ENCODE measurements at regions not wholly inside any gene's neighbourhood (a gene's known extent, or its start where the extent isn't known, plus 50 kb on each side); places are given as distances from the start of the nearest gene placed in this dataset.
"Not testable (repeated sequence)": the region's sequence is repeated elsewhere in the genome, so short reads cannot be mapped to it uniquely, and the experiment has no call there.

DNA sequence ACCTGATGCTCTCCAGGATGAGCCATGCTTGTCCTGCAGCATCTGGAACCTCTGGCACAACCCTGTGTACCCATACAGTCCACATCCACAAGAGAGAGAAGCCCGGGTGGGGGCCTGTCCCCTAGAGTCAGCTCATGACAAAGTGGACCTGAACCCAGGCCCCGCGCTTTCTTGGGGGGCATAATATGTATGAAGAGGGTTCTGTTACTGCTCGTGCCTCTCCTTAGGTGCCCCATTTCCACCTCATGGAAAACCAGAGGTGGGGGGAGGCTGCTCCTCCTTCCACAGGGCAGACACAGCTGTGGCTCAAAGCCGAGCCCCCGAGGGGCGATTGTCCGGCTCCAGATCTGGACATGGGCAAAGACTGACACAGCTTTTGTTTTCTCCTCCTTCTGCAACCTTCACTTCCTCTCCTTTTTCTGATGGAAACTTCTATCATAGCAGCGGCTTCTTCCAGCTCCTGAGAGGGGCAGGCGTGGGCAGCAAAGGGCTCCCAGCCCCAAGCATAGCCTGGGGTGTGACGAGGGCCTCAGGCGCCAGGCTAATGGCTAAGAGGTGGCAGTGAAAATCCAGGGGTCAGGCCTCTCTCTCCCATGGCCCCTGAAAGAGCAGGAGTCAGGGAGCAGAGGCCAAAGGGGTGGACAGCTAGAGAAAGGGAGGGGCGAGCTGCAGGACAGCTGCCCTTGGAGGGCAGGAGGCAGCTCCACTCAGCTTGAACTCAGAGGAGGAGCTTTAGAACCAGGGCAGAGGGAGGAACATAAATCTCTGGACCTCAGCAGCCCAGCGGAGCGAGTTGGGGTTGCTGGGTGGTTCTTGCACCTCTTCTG is 155.5 kb downstream of the ZFP36L2 start:
- DNase-seq (ENCODE audit: low spot score) = no peak

DNA sequence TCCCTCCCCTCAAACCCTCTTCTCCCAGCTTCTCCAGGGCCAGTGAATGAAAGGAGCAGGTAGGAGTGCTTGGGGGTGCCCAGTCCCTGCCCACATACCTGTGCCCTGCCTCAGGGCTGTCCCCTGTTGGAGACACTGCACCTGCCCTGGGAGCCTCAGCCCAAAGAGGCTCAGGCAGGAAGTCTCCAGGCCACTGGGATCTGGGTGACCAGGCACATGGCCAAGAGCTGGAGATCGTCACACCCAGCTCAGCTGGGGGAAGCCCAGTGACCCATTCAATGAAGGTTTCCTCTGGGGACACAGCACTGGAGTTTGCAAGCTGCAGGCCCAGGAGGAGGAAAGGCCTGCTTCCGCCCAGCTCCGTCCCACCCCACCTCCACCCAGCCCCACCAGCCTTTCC is 156.4 kb downstream of the ZFP36L2 start:
- no peak for DNase-seq (ENCODE audit: low spot score)

DNA sequence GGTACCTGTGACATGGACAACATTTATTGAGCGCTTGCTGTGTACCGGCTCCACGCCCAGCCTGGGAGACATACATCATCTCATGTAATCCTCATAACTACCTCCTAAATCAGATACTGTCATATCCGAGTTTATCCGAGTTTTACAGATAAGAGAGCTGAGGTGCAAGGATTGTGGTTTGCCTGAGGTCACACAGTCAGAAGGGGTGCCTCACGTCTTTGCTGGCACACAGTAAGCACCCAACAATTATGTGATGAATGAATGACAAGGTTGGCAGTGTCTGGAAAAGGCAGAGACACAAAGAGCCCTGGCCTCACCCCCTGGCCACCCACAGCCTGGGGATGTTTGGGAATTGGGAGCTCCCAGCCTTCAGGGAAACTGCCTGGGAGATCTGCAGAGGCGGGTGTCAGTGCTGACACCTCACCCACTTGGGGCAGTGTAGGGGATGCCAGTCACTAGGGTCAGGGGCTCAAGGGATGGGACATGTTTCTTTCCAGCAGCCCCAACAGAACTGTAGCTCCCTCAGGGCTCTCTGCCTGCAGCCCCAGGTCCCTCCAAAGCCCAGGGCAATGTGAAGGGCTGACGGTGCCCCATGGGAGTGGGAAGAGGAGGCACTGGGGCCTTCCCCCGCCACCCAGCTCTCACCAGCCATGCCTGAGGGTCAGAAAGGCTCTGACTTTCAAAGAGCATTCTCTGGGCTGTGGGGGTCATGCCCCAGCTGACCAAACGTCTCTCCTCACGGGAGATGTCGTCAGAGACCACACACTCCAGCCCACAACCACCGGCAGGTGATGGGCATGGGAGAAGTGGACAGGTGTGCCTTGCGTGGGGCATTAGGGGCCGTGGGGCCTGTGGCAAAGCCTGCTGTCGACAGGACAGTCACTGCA is 157.5 kb downstream of the ZFP36L2 start:
- no peak for DNase-seq (ENCODE audit: low spot score)

DNA sequence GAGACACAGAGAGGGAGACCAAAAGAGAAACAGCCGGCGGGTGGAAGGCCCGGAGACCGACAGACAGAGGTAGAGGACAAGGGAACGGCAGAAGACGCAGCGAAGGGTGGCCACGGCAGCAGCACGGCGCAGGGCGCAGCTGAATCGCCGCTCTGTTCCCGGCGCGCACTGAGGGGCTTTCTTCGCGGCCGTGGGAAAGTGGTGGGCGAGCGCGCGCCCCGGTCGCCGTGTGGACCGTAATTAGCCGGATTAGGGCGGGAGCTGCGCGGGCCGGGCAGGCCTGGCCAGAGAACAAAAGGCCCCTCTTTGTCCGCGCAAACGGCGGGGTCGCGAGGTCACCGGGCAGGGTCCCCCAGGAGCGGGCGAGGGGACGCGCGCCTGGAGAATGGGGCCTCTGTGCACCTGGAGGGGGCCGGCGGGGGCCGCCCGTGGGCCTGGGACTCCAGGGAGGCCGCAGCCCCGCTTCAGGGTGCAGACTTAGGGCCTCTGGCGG is 158.3 kb downstream of the ZFP36L2 start:
- DNase-seq (ENCODE audit: low spot score) = no peak

DNA sequence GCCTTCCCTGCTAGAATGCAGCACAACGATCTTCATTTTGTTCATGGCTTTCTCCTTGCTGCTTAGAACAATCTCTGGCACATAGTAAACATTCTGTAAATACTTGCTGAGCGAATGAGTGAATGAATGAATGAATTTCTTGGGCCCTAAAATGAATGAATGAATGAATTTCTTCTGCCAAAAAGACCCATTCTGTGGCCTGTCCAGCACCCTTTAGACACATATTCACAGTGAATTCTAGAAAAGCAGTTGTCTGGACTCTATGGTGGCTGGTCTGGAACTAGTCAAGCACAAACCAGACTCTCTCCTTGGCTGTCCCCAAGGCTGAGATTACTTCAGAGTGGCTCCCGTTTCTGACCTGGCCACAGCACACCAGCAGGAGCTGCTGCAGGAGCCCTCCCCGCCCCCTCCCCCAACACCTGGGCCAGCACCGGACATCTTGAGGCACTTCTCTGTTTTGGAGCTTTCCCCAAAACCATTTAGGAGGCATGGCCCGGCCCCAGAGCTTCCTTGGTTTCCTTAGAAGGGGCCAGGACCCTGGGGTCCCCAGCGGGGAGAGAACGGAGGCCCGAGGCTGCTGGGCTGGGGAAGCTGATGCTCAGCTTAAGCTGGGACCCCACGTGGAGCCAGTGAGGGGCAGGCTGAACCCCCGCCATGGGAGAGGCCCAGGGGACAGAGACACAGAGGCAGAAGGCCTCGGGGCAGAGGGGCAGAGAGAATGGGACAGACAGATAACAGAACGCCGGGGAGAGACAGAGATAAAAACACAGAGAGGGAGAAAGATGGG is 159.0 kb downstream of the ZFP36L2 start:
- no peak for DNase-seq (ENCODE audit: low spot score)

DNA sequence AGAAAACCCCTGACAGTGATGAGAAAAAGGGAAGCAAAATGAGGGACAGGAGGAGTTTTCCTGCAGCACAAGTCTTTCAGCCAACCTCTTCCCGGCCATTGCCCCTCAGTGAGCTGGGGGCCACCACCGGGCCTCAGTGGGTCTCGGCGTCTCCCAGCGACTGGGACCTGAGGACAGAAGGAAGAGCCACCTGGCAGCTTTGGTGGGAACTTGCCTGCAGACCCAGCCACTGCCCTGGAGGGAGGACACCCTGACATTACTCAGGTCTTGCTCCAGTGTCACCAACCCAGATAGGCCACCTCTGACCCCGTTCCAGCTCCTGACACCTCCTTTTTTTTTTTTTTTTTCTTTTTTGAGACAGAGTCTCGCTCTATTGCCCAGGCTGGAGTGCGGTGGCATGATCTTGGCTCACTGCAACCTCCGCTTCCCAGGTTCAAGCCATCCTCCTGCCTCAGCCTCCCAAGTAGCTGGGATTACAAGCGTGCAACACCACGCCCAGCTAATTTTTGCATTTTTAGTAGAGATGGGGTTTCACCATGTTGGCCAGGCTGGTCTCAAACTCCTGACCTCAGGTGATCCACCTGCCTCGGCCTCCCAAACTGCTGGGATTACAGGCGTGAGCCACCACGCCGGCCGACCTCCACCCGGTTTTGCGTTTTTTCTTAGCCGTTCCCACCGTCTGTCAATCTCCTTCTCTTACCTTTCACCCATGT is 159.7 kb downstream of the ZFP36L2 start:
- DNase-seq (ENCODE audit: low spot score) = not testable (repeated sequence)

DNA sequence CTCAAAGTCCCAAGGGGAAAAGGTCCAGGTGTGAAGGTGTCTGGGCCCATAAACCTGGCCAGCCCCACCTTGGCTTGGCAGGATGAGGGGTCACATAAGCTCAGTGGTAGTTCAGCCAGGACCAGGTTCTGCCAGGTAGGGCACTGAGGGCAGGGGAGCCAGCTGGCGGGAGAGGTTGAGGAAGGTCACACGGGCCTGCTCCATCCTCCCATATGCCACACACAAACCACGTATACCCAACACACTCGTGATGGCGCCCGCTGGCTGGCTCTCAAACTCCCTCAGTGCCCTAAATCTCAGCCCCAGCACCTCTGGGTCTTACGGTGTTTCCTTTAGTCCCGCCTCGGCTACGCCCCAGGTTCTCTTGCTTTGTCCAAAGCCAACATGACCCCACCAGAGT is 160.5 kb downstream of the ZFP36L2 start:
- DNase-seq (ENCODE audit: low spot score) = no peak

DNA sequence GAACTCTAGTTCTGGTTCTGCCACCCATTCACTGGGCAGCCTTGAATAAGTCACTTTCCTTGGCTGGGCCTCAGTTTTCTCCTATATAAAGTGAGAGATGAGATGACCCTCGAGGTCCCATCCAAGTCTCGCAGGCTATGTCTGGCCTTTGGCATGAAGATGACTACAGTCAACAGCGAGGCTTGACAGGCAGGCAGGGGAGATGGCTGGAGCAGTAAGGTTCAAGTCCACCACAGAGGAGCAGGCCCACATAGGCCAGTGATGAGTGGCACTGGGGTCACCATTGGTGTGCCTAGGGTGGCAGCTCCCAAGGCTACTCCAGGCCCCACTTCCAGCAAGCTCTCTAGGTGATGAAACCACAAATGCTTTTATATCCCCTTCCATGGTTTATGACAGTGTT is 161.4 kb downstream of the ZFP36L2 start:
- no peak for DNase-seq (ENCODE audit: low spot score)

DNA sequence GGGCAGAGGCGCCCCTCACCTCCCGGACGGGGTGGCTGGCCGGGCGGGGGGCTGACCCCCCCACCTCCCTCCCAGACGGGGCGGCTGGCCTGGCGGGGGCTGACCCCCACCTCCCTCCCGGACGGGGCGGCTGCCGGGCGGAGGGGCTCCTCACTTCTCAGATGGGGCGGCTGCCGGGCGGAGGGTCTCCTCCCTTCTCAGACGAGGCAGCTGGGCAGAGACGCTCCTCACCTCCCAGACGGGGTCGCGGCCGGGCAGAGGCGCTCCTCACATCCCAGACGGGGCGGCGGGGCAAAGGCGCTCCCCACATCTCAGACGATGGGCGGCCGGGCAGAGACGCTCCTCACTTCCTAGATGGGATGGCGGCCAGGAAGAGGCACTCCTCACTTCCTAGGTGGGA is 163.3 kb downstream of the ZFP36L2 start:
- DNase-seq (ENCODE audit: low spot score) = not testable (repeated sequence)

DNA sequence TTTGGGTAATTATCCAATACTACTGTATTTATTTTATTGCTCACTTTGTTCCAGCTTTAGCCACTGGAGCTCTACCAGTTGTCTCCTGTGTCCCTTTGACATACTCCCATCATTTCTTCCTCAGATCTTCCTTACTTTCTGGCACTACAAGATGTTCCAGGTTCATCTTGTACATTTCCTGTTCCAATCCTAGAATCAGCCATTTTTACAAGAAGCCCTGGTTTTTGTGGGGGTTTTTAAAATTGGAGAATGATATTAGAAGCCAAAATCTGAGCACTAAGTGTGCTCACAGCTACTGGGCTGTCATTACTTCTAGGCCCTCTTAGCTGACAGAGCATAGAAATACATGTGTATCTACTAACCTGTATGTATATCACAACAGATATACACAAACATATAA is 164.3 kb downstream of the ZFP36L2 start:
- DNase-seq (ENCODE audit: low spot score) = no peak

DNA sequence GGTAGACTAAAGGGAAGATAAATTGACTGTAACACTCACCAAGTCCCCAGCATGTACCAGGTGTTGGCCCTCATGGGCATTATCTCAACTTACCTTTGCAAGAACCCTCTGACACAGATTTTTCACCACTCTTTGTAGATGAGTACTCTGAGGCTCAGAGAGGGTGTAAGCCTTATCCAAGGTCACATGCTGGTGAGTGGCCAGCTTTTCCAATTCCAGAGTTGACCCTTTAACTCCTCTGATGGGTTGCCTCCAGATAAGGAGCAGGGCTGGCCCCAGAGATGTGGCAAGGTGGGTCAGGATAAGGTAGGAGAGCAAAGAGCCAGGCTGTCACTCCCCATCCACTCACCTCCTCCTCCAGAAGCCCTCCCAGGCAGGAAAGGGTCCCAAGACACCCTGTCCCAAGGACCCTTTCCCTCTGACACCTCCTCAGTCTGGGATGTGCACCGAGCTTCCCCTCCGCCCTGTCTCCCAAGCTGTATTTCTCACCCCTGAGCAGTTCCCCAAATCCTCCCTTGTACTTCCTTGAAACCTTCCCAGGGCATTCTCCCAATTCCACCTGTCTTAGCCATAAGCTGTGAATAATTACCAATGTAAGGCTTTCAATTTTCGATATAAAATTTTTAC is 165.9 kb downstream of the ZFP36L2 start:
- DNase-seq (ENCODE audit: low spot score) = no peak

DNA sequence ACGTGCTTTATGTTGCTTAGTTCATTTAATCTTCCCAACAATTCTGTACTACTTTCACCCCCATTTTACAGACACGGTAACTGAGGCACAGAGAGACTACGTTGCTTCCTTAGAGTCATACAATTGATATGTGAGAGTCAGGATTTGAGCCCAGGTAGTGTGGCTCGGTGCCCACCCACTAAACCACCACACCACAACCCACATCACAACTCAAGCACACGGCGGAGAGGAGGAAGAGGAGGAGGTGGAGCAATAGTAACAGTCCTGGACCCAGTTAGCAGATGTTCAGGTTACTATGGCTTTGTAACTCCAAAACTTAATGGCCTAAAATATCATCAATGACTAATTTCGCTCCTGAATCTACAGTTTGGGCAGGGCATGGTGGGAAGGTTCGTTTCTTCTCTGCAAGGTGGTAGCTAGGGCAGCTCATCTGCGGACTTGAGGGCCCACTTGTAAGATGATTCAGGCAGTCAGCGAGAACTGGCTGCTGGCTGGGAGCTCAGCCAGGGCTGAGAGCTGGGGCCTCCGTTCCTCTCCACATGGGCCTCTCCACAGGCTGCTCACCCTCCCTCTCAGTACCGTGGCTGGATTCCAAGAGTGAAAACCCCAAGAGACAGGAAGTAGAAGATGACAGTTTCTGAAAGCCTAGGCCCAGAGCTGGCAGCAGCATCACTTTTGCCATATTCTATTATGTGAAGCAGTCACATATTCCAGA is 167.1 kb downstream of the ZFP36L2 start:
- DNase-seq (ENCODE audit: low spot score) = no peak

DNA sequence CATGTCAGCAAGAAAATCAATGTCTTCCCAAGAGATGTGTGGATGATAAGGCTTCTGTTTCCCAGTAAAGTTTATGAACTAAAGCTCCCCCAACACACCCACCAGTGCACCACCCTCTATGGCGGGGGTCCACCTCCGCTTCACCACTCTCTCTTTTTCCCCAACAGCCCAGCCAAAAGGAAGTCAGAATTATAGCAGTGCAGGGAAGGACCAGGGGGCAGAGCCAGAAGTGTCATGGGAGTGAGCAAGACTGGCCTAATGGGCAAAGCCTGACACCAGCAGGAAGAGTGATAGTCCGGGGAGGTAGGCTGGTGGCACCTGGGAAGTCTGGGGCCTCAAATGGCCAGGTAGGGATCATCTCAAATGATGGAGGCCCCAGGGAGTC is 167.7 kb downstream of the ZFP36L2 start:
- no peak for DNase-seq (ENCODE audit: low spot score)

DNA sequence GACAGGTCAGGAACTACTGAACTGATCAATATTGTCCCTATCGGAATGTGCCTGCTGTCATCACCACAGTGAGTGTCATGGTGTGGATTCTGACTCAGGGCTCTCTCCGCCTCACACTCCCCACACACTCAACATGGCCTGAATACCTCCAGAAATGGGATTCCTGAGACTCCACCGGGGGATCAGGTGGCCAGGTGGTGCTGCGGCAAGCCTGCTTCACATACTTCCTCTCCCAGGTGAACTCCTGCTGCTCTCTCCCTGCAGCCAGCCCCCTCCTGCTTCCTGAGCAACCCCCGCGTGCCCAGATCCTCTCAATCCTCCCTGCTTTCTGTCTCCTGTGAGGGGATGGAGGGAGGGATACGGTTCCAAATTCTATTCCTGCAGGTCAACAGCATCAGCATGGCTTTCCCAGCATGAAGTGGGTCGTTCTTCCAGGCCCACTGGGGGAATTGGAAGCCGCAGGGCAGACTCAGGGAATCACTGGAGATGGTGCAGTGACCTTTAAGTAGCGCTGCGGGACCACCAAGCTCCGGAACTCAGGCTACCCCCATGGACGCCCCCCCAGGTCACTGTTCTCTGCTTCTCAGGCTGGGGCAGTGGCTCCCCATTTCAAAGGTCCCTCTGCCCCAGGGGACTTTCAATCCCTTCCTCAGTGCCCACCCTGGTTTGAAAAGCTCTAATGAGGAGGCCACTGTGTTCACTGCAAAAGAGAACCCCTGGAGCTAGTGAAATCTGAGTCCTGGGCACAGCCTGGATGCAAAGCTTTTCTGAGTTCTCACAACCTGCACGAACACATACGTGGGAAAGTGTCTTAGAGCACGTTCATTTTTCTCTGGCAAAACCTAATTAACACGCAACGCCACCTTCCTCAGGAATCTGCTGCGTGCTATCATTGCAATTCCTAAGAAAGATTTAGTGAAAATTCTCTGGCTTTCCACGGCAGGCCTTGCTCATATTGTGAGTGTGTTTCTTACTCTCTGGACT is 168.4 kb downstream of the ZFP36L2 start:
- DNase-seq (ENCODE audit: low spot score) = no peak

DNA sequence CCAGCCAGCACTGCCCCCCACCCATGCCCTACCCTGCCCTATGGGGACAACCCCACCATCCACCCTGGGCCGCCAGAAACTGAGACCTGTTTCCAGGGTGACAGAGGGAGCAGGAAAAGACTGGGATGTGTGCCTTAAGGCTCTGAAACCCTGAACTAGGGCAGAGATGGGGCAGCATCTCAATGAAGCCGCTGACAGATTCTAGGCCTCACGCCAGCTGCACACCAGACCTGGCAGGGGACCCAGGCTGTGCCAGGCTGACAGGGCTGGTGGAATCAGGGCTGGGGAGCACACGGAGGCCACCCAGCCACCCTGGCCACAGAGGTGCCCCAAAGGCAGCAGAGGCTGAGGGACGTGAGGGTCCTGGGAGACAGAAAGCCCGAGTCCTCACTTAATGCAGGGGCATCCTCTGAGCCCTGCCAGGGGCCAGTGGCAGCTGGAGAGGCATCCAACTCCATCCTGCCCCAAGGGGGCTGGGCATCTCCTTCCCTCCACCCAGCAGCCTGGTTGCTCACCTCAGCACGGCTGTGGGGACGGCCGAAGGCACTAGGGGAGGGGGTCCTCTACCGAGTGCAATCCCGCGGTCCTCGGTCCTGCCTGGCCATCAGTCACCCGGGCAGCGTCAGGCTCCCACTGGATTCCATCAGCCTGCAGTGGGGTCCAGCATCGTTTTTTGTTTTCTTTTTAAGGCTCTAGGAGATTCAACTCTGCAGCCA is 169.2 kb downstream of the ZFP36L2 start:
- no peak for DNase-seq (ENCODE audit: low spot score)

DNA sequence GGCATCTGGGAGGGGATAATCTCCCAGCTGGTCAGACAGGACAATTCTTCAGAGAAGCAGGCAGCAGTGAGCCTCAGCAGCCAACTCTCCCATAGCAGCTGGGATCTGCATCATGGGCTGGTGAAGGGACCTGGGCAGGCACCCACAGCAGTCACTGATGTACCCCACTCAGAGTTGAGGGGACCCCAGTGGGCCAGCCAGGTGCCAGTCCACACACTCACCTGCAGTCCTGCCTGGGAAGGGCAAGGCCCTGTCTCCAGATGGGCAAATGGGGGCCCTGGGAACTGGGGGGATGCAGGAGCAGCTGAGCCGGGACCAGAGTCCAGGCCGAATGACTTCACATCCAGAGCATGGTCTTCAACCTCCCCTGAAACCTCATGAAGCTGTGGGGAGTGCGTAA is 170.4 kb downstream of the ZFP36L2 start:
- DNase-seq (ENCODE audit: low spot score) = no peak

DNA sequence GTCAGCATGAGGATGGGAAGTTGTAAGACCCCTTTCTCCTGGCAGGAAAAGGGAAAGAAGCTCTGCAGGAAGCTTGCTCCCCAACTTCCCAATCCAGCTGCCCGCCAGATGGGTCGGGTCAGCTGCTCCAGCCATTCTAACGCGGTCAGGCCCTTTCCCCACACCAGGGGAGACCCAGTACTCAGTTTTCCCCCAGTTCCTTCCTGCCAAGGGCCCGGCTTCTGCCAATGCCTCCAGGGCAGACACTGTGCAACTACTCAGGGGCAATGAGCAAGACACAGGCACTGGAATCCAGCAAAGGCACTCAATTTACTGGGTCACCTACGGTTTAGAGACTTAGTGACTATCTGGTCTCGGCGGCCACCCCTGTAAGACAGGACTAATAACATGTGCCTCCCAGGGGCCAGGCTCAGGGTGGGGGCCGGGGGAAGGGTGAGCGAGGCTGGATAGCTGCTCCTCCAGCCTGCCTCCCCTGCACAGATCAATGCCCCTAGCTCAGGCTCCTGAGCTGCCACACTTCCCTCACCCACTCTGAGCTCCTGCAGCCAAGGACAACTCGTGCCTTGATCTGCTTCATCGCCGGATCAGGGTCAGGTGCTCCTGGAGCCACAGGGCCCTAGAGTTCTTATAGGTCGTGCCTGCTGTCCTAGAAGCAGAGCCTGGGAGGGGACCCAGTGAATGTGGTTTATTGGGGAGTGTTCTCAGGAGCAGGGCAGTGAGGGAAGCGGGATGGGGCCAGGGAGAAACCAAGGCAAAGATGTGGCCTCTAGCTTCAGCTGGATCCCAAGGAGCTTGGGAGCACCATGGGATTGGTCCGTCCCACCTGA is 171.1 kb downstream of the ZFP36L2 start:
- no peak for DNase-seq (ENCODE audit: low spot score)

DNA sequence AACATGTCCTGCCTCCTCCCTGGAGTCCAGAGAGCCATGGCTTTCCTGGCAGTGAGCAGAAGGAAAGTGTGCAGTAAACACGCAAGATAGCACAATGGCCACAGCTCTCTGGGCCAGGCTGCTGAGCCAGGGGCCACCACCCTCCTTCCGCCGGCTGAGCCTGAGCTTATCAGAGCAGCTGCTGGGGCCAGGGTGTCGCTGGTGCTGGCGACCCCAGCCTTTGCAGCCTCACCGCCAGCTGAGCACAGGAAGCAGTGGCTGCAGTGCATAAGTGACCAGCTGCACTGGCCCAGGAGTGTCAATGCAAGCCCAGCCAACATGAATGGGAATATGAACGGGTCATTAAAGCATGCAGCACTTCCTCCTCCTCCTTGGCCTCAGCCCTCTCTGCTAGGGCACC is 172.0 kb downstream of the ZFP36L2 start:
- DNase-seq (ENCODE audit: low spot score) = no peak
